GM12878 (cell line): ENCODE measurements at regions not wholly inside any gene's neighbourhood (a gene's known extent, or its start where the extent isn't known, plus 50 kb on each side); places are given as distances from the start of the nearest gene placed in this dataset.

Source experiments
- ATAC-seq: fragments of 200-7000 bp; cut with Tn5 transposase; 3 replicates; pipeline ENCODE4 v1.9.1; 2020; ENCODE audit warnings: mild to moderate bottlenecking, moderate library complexity
- BruUV-seq: library from RNA; stranded (reverse); fragments of 400-500 nt; replicated peaks from 2 replicates; lab custom pipeline; 2021; lab: Mats Ljungman, UMichigan
- CTCF ChIA-PET: fragments of 300-600 bp; sonication (Branson Sonifier 250); formaldehyde crosslinking; extraction: SDS; loops from one replicate; lab custom pipeline; 2021; ENCODE audit warnings: inconsistent platforms; lab: Yijun Ruan, JAX
- POLR2A ChIA-PET: fragments of 350-600 bp; formaldehyde crosslinking; extraction: SDS; loops from one replicate; lab custom pipeline; 2021; ENCODE audit warnings: inconsistent platforms; lab: Charles Lee
- RAD21 ChIA-PET: fragments of 300-600 bp; sonication (Branson Sonifier 250); formaldehyde crosslinking; loops from one replicate; lab custom pipeline; 2023; ENCODE audit warnings: antibody characterized with exemption; ENCODE audit not compliant: unreplicated experiment; lab: Charles Lee
- SMC1A ChIA-PET: fragments of 300-600 bp; sonication (Branson Sonifier 250); formaldehyde crosslinking; loops from one replicate; lab custom pipeline; 2023; ENCODE audit not compliant: unreplicated experiment, uncharacterized antibody; lab: Charles Lee
- DNase-seq: peaks from one replicate; pipeline ENCODE4 v3.0.0-alpha.2; 2011; ENCODE audit warnings: low read depth, low spot score
- FAIRE-seq: peaks from 3 replicates; lab custom pipeline; 2011; peaks lifted over from hg19 to GRCh38; lab: Jason Lieb, UNC
- H2AFZ ChIP-seq: 2 replicates; pipeline ENCODE4 v1.6.0; 2011; ENCODE audit warnings: low read depth, low read length, control low read depth; ENCODE audit not compliant: control insufficient read depth
- H3K27ac ChIP-seq: 2 replicates; pipeline ENCODE4 v1.5.1; 2011; ENCODE audit warnings: control low read depth; ENCODE audit not compliant: control insufficient read depth, insufficient read depth
- H3K27me3 ChIP-seq, 2 experiments: replicated peaks in 1 of 2; 2 replicates each; pipeline versions ENCODE4 v1.6.0 to v1.6.1; 2011; ENCODE audit warnings: low read length in 1 of 2; ENCODE audit not compliant: control insufficient read depth in 2 of 2, insufficient read depth in 2 of 2
- H3K36me3 ChIP-seq, 2 experiments: 2 replicates each; pipeline ENCODE4 v1.5.1; 2011; ENCODE audit warnings: low read length in 1 of 2; ENCODE audit not compliant: control insufficient read depth in 2 of 2, insufficient read depth in 2 of 2
- H3K4me1 ChIP-seq: 2 replicates; pipeline ENCODE4 v1.6.1; 2011; ENCODE audit warnings: mild to moderate bottlenecking, low read length, moderate library complexity, mixed read lengths; ENCODE audit not compliant: control insufficient read depth, insufficient read depth
- H3K4me2 ChIP-seq: 2 replicates; pipeline ENCODE4 v1.6.0; 2011; ENCODE audit warnings: control low read depth; ENCODE audit not compliant: control insufficient read depth, insufficient read depth
- H3K4me3 ChIP-seq: fragments of 200-600 bp; sonication (generic); 2 replicates; pipeline ENCODE4 v1.5.1; 2016
- H3K79me2 ChIP-seq: 2 replicates; pipeline ENCODE4 v1.6.0; 2011; ENCODE audit warnings: low read length; ENCODE audit not compliant: control insufficient read depth, insufficient read depth
- H3K9ac ChIP-seq: 2 replicates; pipeline ENCODE4 v1.8.0; 2011; ENCODE audit warnings: low read length, control low read depth, mixed read lengths; ENCODE audit not compliant: control insufficient read depth, insufficient read depth
- H3K9me3 ChIP-seq: replicated peaks from 3 replicates; pipeline ENCODE4 v1.5.1; 2011; ENCODE audit warnings: mild to moderate bottlenecking, low read length; ENCODE audit not compliant: control insufficient read depth, insufficient read depth
- H4K20me1 ChIP-seq: 2 replicates; pipeline ENCODE4 v1.6.0; 2011; ENCODE audit not compliant: control insufficient read depth, insufficient read depth
- CBX3 ChIP-seq: fragments of 200-600 bp; sonication (generic); IDR thresholded peaks from 2 replicates; pipeline ENCODE4 v1.6.1; 2016; ENCODE audit warnings: low read depth, borderline replicate concordance
- EGR1 ChIP-seq, 2 experiments: IDR thresholded peaks; 1 replicate in 1 of 2; 2 replicates in 1 of 2; pipeline ENCODE4 v1.6.1; 2011 to 2012; ENCODE audit warnings: low read depth in 2 of 2, low read length in 2 of 2, borderline replicate concordance in 1 of 2, mild to moderate bottlenecking in 1 of 2, moderate library complexity in 1 of 2
- ETV6 ChIP-seq, 2 experiments: fragments of 450-650 bp in 1 of 2; IDR thresholded peaks in 1 of 2; conservative IDR thresholded peaks in 1 of 2; 2 replicates each; pipeline ENCODE4 v1.6.1; 2014; ENCODE audit warnings: antibody characterized with exemption in 1 of 2, borderline replicate concordance in 1 of 2, low read depth in 1 of 2, mild to moderate bottlenecking in 1 of 2, moderate library complexity in 1 of 2
- KDM1A ChIP-seq: fragments of 200-600 bp; sonication (generic); IDR thresholded peaks from 2 replicates; pipeline ENCODE4 v1.6.1; 2016; ENCODE audit warnings: borderline replicate concordance
- MEF2B ChIP-seq: fragments of 450-650 bp; IDR thresholded peaks from 2 replicates; pipeline ENCODE4 v1.6.1; 2018; ENCODE audit warnings: mild to moderate bottlenecking, moderate library complexity; ENCODE audit not compliant: partially characterized antibody, poor library complexity, severe bottlenecking
- POLR2A ChIP-seq: IDR thresholded peaks from 2 replicates; pipeline ENCODE4 v1.6.1; 2011; ENCODE audit warnings: low read depth, mild to moderate bottlenecking, low read length
- STAT1 ChIP-seq: fragments of 450-650 bp; conservative IDR thresholded peaks from 2 replicates; pipeline ENCODE4 v1.6.1; 2014; ENCODE audit warnings: antibody characterized with exemption, mild to moderate bottlenecking
- WRNIP1 ChIP-seq: IDR thresholded peaks from 2 replicates; pipeline ENCODE4 v1.6.1; 2011; ENCODE audit warnings: low read depth, low read length, improper control_type of control experiment, borderline replicate concordance
- WGBS: methylation state at CpG from one replicate; pipeline ENCODE4 v1.1.6; 2016; ENCODE audit warnings: low lambda C conversion rate; ENCODE audit not compliant: insufficient replicate concordance, insufficient coverage; ENCODE audit errors: missing lambda C conversion rate; 5-methylcytosine and 5-hydroxymethylcytosine counted together
- in situ Hi-C: fragments of 300-500 bp; cut with MboI; formaldehyde crosslinking; loops from 9 replicates; pipeline ENCODE4 v1.14.3; 2018; ENCODE audit warnings: mixed read lengths
- intact Hi-C: fragments of 100-400 bp; cut with micrococcal nuclease; formaldehyde crosslinking; loops from one replicate; pipeline ENCODE4 v1.14.2; 2022; ENCODE audit not compliant: unreplicated experiment
- TF ChIP-seq, protein P1 (sequence below): fragments of 450-650 bp; IDR thresholded peaks from 2 replicates; pipeline ENCODE4 v1.6.1; 2017; ENCODE audit warnings: mild to moderate bottlenecking, moderate library complexity
- TF ChIP-seq, protein P2 (sequence below): IDR thresholded peaks from 2 replicates; pipeline ENCODE4 v1.6.1; 2011; ENCODE audit warnings: low read depth, low read length, improper control_type of control experiment, borderline replicate concordance

DNA sequence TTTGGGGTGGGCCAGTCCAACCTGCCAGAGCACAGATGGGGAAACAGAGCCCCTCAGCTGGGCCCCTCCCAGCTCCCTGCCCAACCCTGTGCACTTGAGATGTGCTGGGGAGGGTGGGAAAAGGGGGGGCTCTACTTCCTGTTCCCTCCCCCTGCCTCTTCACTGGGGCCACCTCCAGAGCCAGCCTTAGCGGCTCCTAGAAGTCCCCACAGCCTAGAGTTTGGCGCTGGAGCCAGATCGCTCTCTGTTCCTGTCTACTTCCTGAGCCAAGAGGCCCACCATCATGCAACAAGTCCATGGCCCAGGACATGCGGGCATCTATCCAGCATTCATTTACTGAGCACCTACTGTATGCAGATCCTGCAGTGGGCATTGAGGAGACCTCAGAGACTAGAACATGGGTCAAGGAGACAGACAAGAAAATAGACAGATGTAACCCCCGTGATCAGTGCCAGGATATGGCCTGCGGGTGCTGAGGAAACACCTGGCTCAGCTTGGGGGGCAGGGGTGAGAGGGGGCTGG lies 144.1 kb downstream of the SYF2 start:
- RAD21 ChIA-PET = interaction anchor here (0.6 to 1.1 kb wide), 2 partner anchors 59 to 197 kb away, joined by 3 read pairs; no protein-coding TSS in a partner anchor
- Histone ChIP-seq H2AFZ (no peak overlapping the region), H3K9me3 (no peaks in the 10 kb centered on the region), H3K4me3 (no peak overlapping the region), H3K79me2 (no peaks in the 10 kb centered on the region), H3K4me2 (no peak overlapping the region), H3K27me3 (peaks cover 0 to 3% of the 10 kb centered on the region in 2 experiments; a peak in 2 of 4 replicates), H4K20me1 (no peaks in the 10 kb centered on the region), H3K4me1 (no peaks in the 10 kb centered on the region), H3K36me3 (no peaks in the 10 kb centered on the region), H3K9ac (no peak overlapping the region), H3K27ac (no peak overlapping the region)
- POLR2A ChIA-PET = interaction anchor here (0.6 kb wide), 1 partner anchor 168 kb away, joined by 3 read pairs; no protein-coding TSS in a partner anchor
- SMC1A ChIA-PET = interaction anchor here (2.2 kb wide), 1 partner anchor 12 kb away, joined by 5 read pairs; no protein-coding TSS in a partner anchor
- no TSS peak for BruUV-seq
- in situ Hi-C loops = no loop called here
- no peak for TF ChIP-seq MEF2B
- TF ChIP-seq, protein P1, sequence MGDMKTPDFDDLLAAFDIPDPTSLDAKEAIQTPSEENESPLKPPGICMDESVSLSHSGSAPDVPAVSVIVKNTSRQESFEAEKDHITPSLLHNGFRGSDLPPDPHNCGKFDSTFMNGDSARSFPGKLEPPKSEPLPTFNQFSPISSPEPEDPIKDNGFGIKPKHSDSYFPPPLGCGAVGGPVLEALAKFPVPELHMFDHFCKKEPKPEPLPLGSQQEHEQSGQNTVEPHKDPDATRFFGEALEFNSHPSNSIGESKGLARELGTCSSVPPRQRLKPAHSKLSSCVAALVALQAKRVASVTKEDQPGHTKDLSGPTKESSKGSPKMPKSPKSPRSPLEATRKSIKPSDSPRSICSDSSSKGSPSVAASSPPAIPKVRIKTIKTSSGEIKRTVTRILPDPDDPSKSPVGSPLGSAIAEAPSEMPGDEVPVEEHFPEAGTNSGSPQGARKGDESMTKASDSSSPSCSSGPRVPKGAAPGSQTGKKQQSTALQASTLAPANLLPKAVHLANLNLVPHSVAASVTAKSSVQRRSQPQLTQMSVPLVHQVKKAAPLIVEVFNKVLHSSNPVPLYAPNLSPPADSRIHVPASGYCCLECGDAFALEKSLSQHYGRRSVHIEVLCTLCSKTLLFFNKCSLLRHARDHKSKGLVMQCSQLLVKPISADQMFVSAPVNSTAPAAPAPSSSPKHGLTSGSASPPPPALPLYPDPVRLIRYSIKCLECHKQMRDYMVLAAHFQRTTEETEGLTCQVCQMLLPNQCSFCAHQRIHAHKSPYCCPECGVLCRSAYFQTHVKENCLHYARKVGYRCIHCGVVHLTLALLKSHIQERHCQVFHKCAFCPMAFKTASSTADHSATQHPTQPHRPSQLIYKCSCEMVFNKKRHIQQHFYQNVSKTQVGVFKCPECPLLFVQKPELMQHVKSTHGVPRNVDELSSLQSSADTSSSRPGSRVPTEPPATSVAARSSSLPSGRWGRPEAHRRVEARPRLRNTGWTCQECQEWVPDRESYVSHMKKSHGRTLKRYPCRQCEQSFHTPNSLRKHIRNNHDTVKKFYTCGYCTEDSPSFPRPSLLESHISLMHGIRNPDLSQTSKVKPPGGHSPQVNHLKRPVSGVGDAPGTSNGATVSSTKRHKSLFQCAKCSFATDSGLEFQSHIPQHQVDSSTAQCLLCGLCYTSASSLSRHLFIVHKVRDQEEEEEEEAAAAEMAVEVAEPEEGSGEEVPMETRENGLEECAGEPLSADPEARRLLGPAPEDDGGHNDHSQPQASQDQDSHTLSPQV = no peak
- TF ChIP-seq, protein P2, sequence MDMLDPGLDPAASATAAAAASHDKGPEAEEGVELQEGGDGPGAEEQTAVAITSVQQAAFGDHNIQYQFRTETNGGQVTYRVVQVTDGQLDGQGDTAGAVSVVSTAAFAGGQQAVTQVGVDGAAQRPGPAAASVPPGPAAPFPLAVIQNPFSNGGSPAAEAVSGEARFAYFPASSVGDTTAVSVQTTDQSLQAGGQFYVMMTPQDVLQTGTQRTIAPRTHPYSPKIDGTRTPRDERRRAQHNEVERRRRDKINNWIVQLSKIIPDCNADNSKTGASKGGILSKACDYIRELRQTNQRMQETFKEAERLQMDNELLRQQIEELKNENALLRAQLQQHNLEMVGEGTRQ = no peak
- TF ChIP-seq ETV6 (conservative IDR thresholded peaks at IDR 0.05 in 1 of 2, IDR thresholded peaks at IDR 0.05 in 1 of 2; ENCODE audit: borderline replicate concordance in 1 of 2, low read depth in 1 of 2) = no peak
- TF ChIP-seq EGR1 (IDR thresholded peaks at IDR 0.05; ENCODE audit: borderline replicate concordance in 1 of 2, low read depth in 2 of 2, low read length in 2 of 2) = no peak
- no peak for TF ChIP-seq CBX3
- no peak for TF ChIP-seq POLR2A
- TF ChIP-seq WRNIP1 = no peak
- no peak for TF ChIP-seq KDM1A
- no peak for TF ChIP-seq STAT1
- intact Hi-C loops = no loop called here
- WGBS = 43% methylated on average over 6 of the region's 6 CpGs
- no peak for FAIRE-seq
- DNase-seq = no peak
- no peak for ATAC-seq
- CTCF ChIA-PET = interaction anchor here (1.5 kb wide), 1 partner anchor 117 kb away, joined by 4 read pairs; no protein-coding TSS in a partner anchor
